Endothelial cell of umbilical vein (primary cell): ENCODE measurements at regions not wholly inside any gene's neighbourhood (a gene's known extent, or its start where the extent isn't known, plus 50 kb on each side); places are given as distances from the start of the nearest gene placed in this dataset.

Experiments
- CTCF ChIP-seq, 2 donors: IDR thresholded peaks; 1 replicate in 1 of 2; 2 replicates in 1 of 2; pipeline ENCODE4 v1.5.1; 2011; ENCODE audit warnings: low read length in 2 of 2, mild to moderate bottlenecking in 2 of 2, moderate library complexity in 2 of 2, control low read depth in 1 of 2, inconsistent platforms in 1 of 2, low read depth in 1 of 2; ENCODE audit not compliant: insufficient read depth in 1 of 2; ENCODE audit errors: extremely low read depth in 1 of 2
- EZH2 ChIP-seq: IDR thresholded peaks from 2 replicates; pipeline ENCODE4 v1.6.1; 2012; ENCODE audit warnings: borderline replicate concordance, low read depth, mild to moderate bottlenecking, moderate library complexity, low read length, inconsistent platforms; ENCODE audit not compliant: severe bottlenecking
- MAX ChIP-seq: IDR thresholded peaks from 2 replicates; pipeline ENCODE4 v1.6.1; 2011; ENCODE audit not compliant: insufficient read depth, insufficient read length
- MYC ChIP-seq: IDR thresholded peaks from one replicate; pipeline ENCODE4 v1.6.1; 2011; ENCODE audit warnings: mild to moderate bottlenecking, low read depth, low read length

GRCh38 chr10:65294329-65294728, 1631.5 kb upstream of the LRRTM3 start:
- TF ChIP-seq CTCF (IDR thresholded peaks at IDR 0.05; ENCODE audit: extremely low read depth in 1 of 2, insufficient read depth in 1 of 2, low read depth in 1 of 2, low read length in 2 of 2): no peak
- TF ChIP-seq EZH2: no peak
- TF ChIP-seq MYC: no peak
- TF ChIP-seq MAX: no peak
